ENCODE measurements at regions not wholly inside any gene's neighbourhood (a gene's known extent, or its start where the extent isn't known, plus 50 kb on each side); places are given as distances from the start of the nearest gene placed in this dataset.

DNA sequence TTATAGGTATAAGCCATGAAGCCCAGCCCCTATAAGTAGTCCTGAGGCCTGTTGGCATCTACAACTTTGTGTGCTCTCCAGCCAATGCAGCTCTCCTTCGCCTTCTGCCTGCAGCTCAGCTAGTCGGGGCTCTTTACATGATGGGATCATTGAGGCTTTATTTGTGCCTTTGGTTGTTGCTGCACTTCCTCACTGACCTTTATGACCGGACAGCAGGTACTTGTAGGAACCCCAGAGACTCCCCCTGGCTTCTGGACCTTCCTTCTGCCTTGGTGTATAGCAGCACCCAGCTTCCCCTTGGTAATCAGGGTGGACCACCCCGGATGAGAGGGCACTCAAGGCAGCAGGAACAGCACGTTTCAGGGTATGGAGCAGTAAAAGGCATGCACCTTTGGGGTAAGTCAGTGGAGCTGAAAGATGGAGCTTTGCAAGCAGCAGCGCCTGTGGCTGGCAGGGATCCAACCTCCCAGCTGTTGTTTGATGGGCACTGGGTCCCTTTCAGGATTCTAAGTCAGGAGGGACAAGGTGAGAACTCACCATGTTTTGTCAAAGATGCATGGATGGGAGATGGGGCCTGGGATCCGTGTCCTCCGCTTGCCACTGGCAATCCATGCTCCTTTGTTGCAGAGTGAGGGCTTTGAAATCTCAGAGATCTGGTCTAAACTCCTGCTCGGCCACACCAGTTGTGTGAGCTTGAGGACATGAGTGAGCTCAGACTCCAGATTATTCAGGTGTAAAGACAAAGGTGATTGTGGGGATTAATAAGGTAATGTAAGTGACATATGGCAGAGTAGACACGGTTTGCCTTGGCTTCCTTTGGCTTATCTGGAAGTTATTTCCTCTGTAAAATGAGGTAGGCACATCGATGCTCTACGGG, 65.1 kb upstream of the KLF13 start:
- Histone ChIP-seq H2AFZ (ENCODE audit: control insufficient read depth, low read depth, low read length) (no peak overlapping the region), H3K9ac (ENCODE audit: control insufficient read depth, insufficient read depth, low read length) (no peak overlapping the region), H3K27ac (ENCODE audit: control insufficient read depth, insufficient read depth) (peak overlapping the region; percentile 94; the same call in 1 of the 2 replicates), H3K36me3 (ENCODE audit: control insufficient read depth in 2 of 2, insufficient read depth in 2 of 2, low read length in 1 of 2) (no peaks in the 10 kb centered on the region), H3K4me2 (ENCODE audit: control insufficient read depth, insufficient read depth) (no peak overlapping the region), H3K4me3 (no peak overlapping the region), H3K27me3 (replicated peaks in 1 of 2; ENCODE audit: control insufficient read depth in 2 of 2, insufficient read depth in 2 of 2, low read length in 1 of 2) (no peaks in the 10 kb centered on the region), H3K9me3 (replicated peaks; ENCODE audit: control insufficient read depth, insufficient read depth, low read length) (no peaks in the 10 kb centered on the region), H3K4me1 (ENCODE audit: control insufficient read depth, insufficient read depth, low read length) (peaks cover 66% of the 10 kb centered on the region), H3K79me2 (ENCODE audit: control insufficient read depth, insufficient read depth, low read length) (no peaks in the 10 kb centered on the region), H4K20me1 (ENCODE audit: control insufficient read depth, insufficient read depth) (no peaks in the 10 kb centered on the region)
- ChIA-PET POLR2A (interaction anchor here (0.9 to 7.4 kb wide), 9 partner anchors 7 to 174 kb away, joined by 3 to 112 read pairs (median 7); partner anchors contain the start of gene KLF13), CTCF (interaction anchor here (0.6 to 7.3 kb wide), 13 partner anchors 8 to 227 kb away, joined by 3 to 66 read pairs (median 4); partner anchors contain the start of gene KLF13), RAD21 (ENCODE audit: unreplicated experiment) (interaction anchor here (0.9 to 8.8 kb wide), 15 partner anchors 7 to 226 kb away, joined by 3 to 169 read pairs (median 8); partner anchors contain the start of gene KLF13), SMC1A (ENCODE audit: uncharacterized antibody, unreplicated experiment) (interaction anchor here (1.1 to 10.4 kb wide), 9 partner anchors 8 to 174 kb away, joined by 3 to 152 read pairs (median 58); partner anchors contain the start of gene KLF13)
- no peak for FAIRE-seq
- no TSS peak for BruUV-seq (replicated peaks)
- in situ Hi-C loops (cut with MboI) = loop anchor here (5.0 to 10.0 kb wide), 2 partner anchors 63 to 226 kb away; partner anchors contain the start of gene KLF13
- 80% methylated on average over 12 of the region's 12 CpGs for WGBS (ENCODE audit: insufficient coverage, insufficient replicate concordance, low lambda C conversion rate, missing lambda C conversion rate)
- no peak for DNase-seq (ENCODE audit: low read depth, low spot score)
- intact Hi-C loops (cut with micrococcal nuclease; ENCODE audit: unreplicated experiment) = loop anchor here (1.0 to 5.0 kb wide), 4 partner anchors 33 to 176 kb away; partner anchors contain the start of gene KLF13
- no peak for ATAC-seq
- 0 out of 2 replicates have a peak, but pooled peaks have one; percentile 3 for TF ChIP-seq SPI1 (IDR thresholded peaks at IDR 0.05; ENCODE audit: borderline replicate concordance, insufficient read depth, low read depth, low read length)
- no peak for TF ChIP-seq SIN3A (IDR thresholded peaks at IDR 0.05; ENCODE audit: low read depth, low read length)

DNA sequence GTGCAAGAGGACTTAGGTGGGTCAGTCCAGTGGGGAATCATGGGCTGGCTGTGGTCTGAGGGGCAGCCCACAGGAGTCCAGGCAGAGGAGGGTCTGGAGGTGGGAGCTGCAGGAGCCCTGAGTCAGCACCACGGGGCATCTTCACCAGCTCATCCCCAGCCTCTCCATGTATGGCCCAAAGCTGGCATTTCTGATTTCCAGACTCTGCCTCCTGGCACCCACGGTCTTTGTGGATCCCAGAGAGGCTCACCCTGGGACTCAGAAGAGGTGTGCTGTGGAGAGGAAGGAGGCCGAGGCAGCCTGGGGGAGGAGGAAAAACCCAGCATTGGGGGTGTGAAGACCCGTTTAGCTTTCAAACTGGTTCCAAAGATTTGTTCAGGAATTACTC, 64.5 kb upstream of the KLF13 start:
- H3K27ac ChIP-seq (ENCODE audit: control insufficient read depth, insufficient read depth) = peak overlapping the region; percentile 94
- 79% methylated on average over 4 of the region's 4 CpGs for WGBS (ENCODE audit: insufficient coverage, insufficient replicate concordance, low lambda C conversion rate, missing lambda C conversion rate)

More for the DNA sequence above, 64.5 kb upstream of the KLF13 start:
- CTCF ChIA-PET = interaction anchor here (0.7 to 7.3 kb wide), 16 partner anchors 9 to 227 kb away, joined by 3 to 66 read pairs (median 8); partner anchors contain the start of gene KLF13
- H3K4me2 ChIP-seq (ENCODE audit: control insufficient read depth, insufficient read depth) = no peak overlapping the region
- in situ Hi-C loops (cut with MboI) = loop anchor here (5.0 to 10.0 kb wide), 2 partner anchors 63 to 225 kb away; partner anchors contain the start of gene KLF13
- TF ChIP-seq, protein P1, sequence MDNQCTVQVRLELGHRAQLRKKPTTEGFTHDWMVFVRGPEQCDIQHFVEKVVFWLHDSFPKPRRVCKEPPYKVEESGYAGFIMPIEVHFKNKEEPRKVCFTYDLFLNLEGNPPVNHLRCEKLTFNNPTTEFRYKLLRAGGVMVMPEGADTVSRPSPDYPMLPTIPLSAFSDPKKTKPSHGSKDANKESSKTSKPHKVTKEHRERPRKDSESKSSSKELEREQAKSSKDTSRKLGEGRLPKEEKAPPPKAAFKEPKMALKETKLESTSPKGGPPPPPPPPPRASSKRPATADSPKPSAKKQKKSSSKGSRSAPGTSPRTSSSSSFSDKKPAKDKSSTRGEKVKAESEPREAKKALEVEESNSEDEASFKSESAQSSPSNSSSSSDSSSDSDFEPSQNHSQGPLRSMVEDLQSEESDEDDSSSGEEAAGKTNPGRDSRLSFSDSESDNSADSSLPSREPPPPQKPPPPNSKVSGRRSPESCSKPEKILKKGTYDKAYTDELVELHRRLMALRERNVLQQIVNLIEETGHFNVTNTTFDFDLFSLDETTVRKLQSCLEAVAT (IDR thresholded peaks at IDR 0.05) = 0 out of 2 replicates have a peak, but pooled peaks have one; percentile 53
- TF ChIP-seq ZNF207 (IDR thresholded peaks at IDR 0.05; ENCODE audit: borderline replicate concordance) = no peak
- no peak overlapping the region for H3K4me3 ChIP-seq
- H3K36me3 ChIP-seq (ENCODE audit: control insufficient read depth in 2 of 2, insufficient read depth in 2 of 2, low read length in 1 of 2) = no peaks in the 10 kb centered on the region
- no peak overlapping the region for H3K9ac ChIP-seq (ENCODE audit: control insufficient read depth, insufficient read depth, low read length)
- no peak for DNase-seq (ENCODE audit: low read depth, low spot score)
- no peaks in the 10 kb centered on the region for H3K9me3 ChIP-seq (replicated peaks; ENCODE audit: control insufficient read depth, insufficient read depth, low read length)
- H3K79me2 ChIP-seq (ENCODE audit: control insufficient read depth, insufficient read depth, low read length) = no peaks in the 10 kb centered on the region
- SMC1A ChIA-PET (ENCODE audit: uncharacterized antibody, unreplicated experiment) = interaction anchor here (1.1 to 10.4 kb wide), 8 partner anchors 8 to 173 kb away, joined by 3 to 152 read pairs (median 68); partner anchors contain the start of gene KLF13
- no peaks in the 10 kb centered on the region for H4K20me1 ChIP-seq (ENCODE audit: control insufficient read depth, insufficient read depth)
- intact Hi-C loops (cut with micrococcal nuclease; ENCODE audit: unreplicated experiment) = loop anchor here (1.0 to 5.0 kb wide), 4 partner anchors 33 to 175 kb away; partner anchors contain the start of gene KLF13
- no peak for FAIRE-seq
- POLR2A ChIA-PET = interaction anchor here (1.0 to 7.4 kb wide), 8 partner anchors 7 to 84 kb away, joined by 3 to 112 read pairs (median 34); partner anchors contain the start of gene KLF13
- ATAC-seq = no peak
- no peak overlapping the region for H2AFZ ChIP-seq (ENCODE audit: control insufficient read depth, low read depth, low read length)
- H3K4me1 ChIP-seq (ENCODE audit: control insufficient read depth, insufficient read depth, low read length) = peaks cover 66% of the 10 kb centered on the region
- RAD21 ChIA-PET (ENCODE audit: unreplicated experiment) = interaction anchor here (1.0 to 8.8 kb wide), 17 partner anchors 8 to 226 kb away, joined by 3 to 169 read pairs (median 8); partner anchors contain the start of gene KLF13
- BruUV-seq (replicated peaks) = no TSS peak
- H3K27me3 ChIP-seq (replicated peaks in 1 of 2; ENCODE audit: control insufficient read depth in 2 of 2, insufficient read depth in 2 of 2, low read length in 1 of 2) = no peaks in the 10 kb centered on the region
